BLaER1 (cell line): ENCODE measurements at regions not wholly inside any gene's neighbourhood (a gene's known extent, or its start where the extent isn't known, plus 50 kb on each side); places are given as distances from the start of the nearest gene placed in this dataset.

Experiments
- H3K27ac ChIP-seq: shearing (Covaris generic); formaldehyde crosslinking; 2 replicates; pipeline ENCODE4 v1.8.1; 2022
- H3K27me3 ChIP-seq: shearing (Covaris generic); formaldehyde crosslinking; 2 replicates; pipeline ENCODE4 v1.8.1; 2022
- H3K36me3 ChIP-seq: shearing (Covaris generic); formaldehyde crosslinking; 2 replicates; pipeline ENCODE4 v1.8.1; 2022
- H3K4me1 ChIP-seq: shearing (Covaris generic); formaldehyde crosslinking; 2 replicates; pipeline ENCODE4 v1.8.1; 2022
- H3K4me2 ChIP-seq: shearing (Covaris generic); formaldehyde crosslinking; 2 replicates; pipeline ENCODE4 v1.8.1; 2022
- H3K4me3 ChIP-seq: shearing (Covaris generic); formaldehyde crosslinking; 2 replicates; pipeline ENCODE4 v1.8.1; 2022
- H3K9ac ChIP-seq: shearing (Covaris generic); formaldehyde crosslinking; 2 replicates; pipeline ENCODE4 v1.8.1; 2022
- H3K9me3 ChIP-seq: shearing (Covaris generic); formaldehyde crosslinking; 2 replicates; pipeline ENCODE4 v1.8.1; 2022
- H4K20me1 ChIP-seq: shearing (Covaris generic); formaldehyde crosslinking; 2 replicates; pipeline ENCODE4 v1.8.1; 2022
- Cebpa-rat ChIP-seq: shearing (Covaris generic); IDR thresholded peaks from 2 replicates; pipeline ENCODE4 v1.8.1; 2022

- no peak for TF ChIP-seq Cebpa-rat
- H3K9ac ChIP-seq: no peak overlapping the region
- no peak overlapping the region for H3K4me2 ChIP-seq
- H3K9me3 ChIP-seq: no peaks in the 10 kb centered on the region
- H4K20me1 ChIP-seq: no peaks in the 10 kb centered on the region
- H3K4me1 ChIP-seq: no peaks in the 10 kb centered on the region
- H3K36me3 ChIP-seq: no peaks in the 10 kb centered on the region
- H3K27ac ChIP-seq: no peak overlapping the region
- H3K4me3 ChIP-seq: no peak overlapping the region
- no peaks in the 10 kb centered on the region for H3K27me3 ChIP-seq
Observed at GRCh38 chr1:79204779-79205479, 198.4 kb upstream of the ADGRL4 start.

- Histone ChIP-seq H3K4me2 (no peak overlapping the region), H3K9me3 (no peaks in the 10 kb centered on the region), H3K36me3 (no peaks in the 10 kb centered on the region), H3K9ac (no peak overlapping the region), H3K4me1 (no peaks in the 10 kb centered on the region), H4K20me1 (no peaks in the 10 kb centered on the region), H3K27ac (no peak overlapping the region), H3K4me3 (no peak overlapping the region), H3K27me3 (no peaks in the 10 kb centered on the region)
- no peak for TF ChIP-seq Cebpa-rat
Observed at GRCh38 chr1:79198832-79199231, 192.3 kb upstream of the ADGRL4 start.

GRCh38 chr1:79197421-79197820, 190.9 kb upstream of the ADGRL4 start:
- H3K9ac ChIP-seq: no peak overlapping the region
- no peaks in the 10 kb centered on the region for H3K9me3 ChIP-seq
- no peak overlapping the region for H3K27ac ChIP-seq
- H3K4me1 ChIP-seq: no peaks in the 10 kb centered on the region
- no peak overlapping the region for H3K4me3 ChIP-seq
- no peaks in the 10 kb centered on the region for H3K27me3 ChIP-seq
- no peak for TF ChIP-seq Cebpa-rat
- H3K4me2 ChIP-seq: no peak overlapping the region
- H4K20me1 ChIP-seq: no peaks in the 10 kb centered on the region
- no peaks in the 10 kb centered on the region for H3K36me3 ChIP-seq

- Histone ChIP-seq H3K27ac (no peak overlapping the region), H3K9ac (no peak overlapping the region), H3K27me3 (no peaks in the 10 kb centered on the region), H3K36me3 (no peaks in the 10 kb centered on the region), H4K20me1 (no peaks in the 10 kb centered on the region), H3K4me1 (no peaks in the 10 kb centered on the region), H3K9me3 (no peaks in the 10 kb centered on the region), H3K4me3 (no peak overlapping the region), H3K4me2 (no peak overlapping the region)
- TF ChIP-seq Cebpa-rat: no peak
Observed at GRCh38 chr1:79196211-79196610, 189.7 kb upstream of the ADGRL4 start.

GRCh38 chr1:79193211-79194079, 186.9 kb upstream of the ADGRL4 start:
- H3K9me3 ChIP-seq: no peaks in the 10 kb centered on the region
- H3K4me1 ChIP-seq: no peaks in the 10 kb centered on the region
- H3K9ac ChIP-seq: no peak overlapping the region
- no peaks in the 10 kb centered on the region for H3K27me3 ChIP-seq
- no peak overlapping the region for H3K4me2 ChIP-seq
- no peaks in the 10 kb centered on the region for H3K36me3 ChIP-seq
- H3K27ac ChIP-seq: no peak overlapping the region
- no peak for TF ChIP-seq Cebpa-rat
- H3K4me3 ChIP-seq: no peak overlapping the region
- no peaks in the 10 kb centered on the region for H4K20me1 ChIP-seq

GRCh38 chr1:79190074-79190473, 183.5 kb upstream of the ADGRL4 start:
- H4K20me1 ChIP-seq: no peaks in the 10 kb centered on the region
- H3K4me1 ChIP-seq: no peaks in the 10 kb centered on the region
- H3K36me3 ChIP-seq: no peaks in the 10 kb centered on the region
- no peak overlapping the region for H3K4me3 ChIP-seq
- H3K9me3 ChIP-seq: no peaks in the 10 kb centered on the region
- H3K9ac ChIP-seq: no peak overlapping the region
- no peak overlapping the region for H3K27ac ChIP-seq
- no peak overlapping the region for H3K4me2 ChIP-seq
- TF ChIP-seq Cebpa-rat: no peak
- H3K27me3 ChIP-seq: no peaks in the 10 kb centered on the region

GRCh38 chr1:79188337-79188736, 181.8 kb upstream of the ADGRL4 start:
- Histone ChIP-seq H3K27ac (no peak overlapping the region), H3K4me2 (no peak overlapping the region)

GRCh38 chr1:79186260-79186659, 179.7 kb upstream of the ADGRL4 start:
- no peaks in the 10 kb centered on the region for H3K4me1 ChIP-seq
- H3K4me2 ChIP-seq: no peak overlapping the region

More at GRCh38 chr1:79188337-79188736, 181.8 kb upstream of the ADGRL4 start:
- no peak overlapping the region for H3K9ac ChIP-seq
- no peaks in the 10 kb centered on the region for H3K36me3 ChIP-seq
- no peaks in the 10 kb centered on the region for H3K4me1 ChIP-seq
- H3K4me3 ChIP-seq: no peak overlapping the region
- no peaks in the 10 kb centered on the region for H3K9me3 ChIP-seq
- no peaks in the 10 kb centered on the region for H3K27me3 ChIP-seq
- H4K20me1 ChIP-seq: no peaks in the 10 kb centered on the region
- no peak for TF ChIP-seq Cebpa-rat

GRCh38 chr1:79177844-79178243, 171.3 kb upstream of the ADGRL4 start:
- H3K9me3 ChIP-seq: peaks cover 12% of the 10 kb centered on the region; the same call in 1 of the 2 replicates
- no peaks in the 10 kb centered on the region for H4K20me1 ChIP-seq
- no peaks in the 10 kb centered on the region for H3K36me3 ChIP-seq
- H3K4me3 ChIP-seq: no peak overlapping the region
- TF ChIP-seq Cebpa-rat: no peak
- H3K9ac ChIP-seq: no peak overlapping the region
- H3K4me1 ChIP-seq: no peaks in the 10 kb centered on the region
- H3K27me3 ChIP-seq: no peaks in the 10 kb centered on the region
- no peak overlapping the region for H3K4me2 ChIP-seq
- no peak overlapping the region for H3K27ac ChIP-seq

More at GRCh38 chr1:79186260-79186659, 179.7 kb upstream of the ADGRL4 start:
- no peaks in the 10 kb centered on the region for H3K36me3 ChIP-seq
- no peak overlapping the region for H3K4me3 ChIP-seq
- no peaks in the 10 kb centered on the region for H4K20me1 ChIP-seq
- H3K27ac ChIP-seq: no peak overlapping the region
- H3K9me3 ChIP-seq: no peaks in the 10 kb centered on the region
- no peak for TF ChIP-seq Cebpa-rat
- H3K9ac ChIP-seq: no peak overlapping the region
- H3K27me3 ChIP-seq: no peaks in the 10 kb centered on the region

GRCh38 chr1:79161077-79161476, 154.5 kb upstream of the ADGRL4 start:
- no peak overlapping the region for H3K4me2 ChIP-seq
- no peak overlapping the region for H3K4me3 ChIP-seq
- no peaks in the 10 kb centered on the region for H3K36me3 ChIP-seq
- H3K4me1 ChIP-seq: no peaks in the 10 kb centered on the region
- H3K9me3 ChIP-seq: no peaks in the 10 kb centered on the region
- H3K27me3 ChIP-seq: no peaks in the 10 kb centered on the region
- no peak overlapping the region for H3K27ac ChIP-seq
- no peaks in the 10 kb centered on the region for H4K20me1 ChIP-seq
- no peak for TF ChIP-seq Cebpa-rat
- H3K9ac ChIP-seq: no peak overlapping the region
